Liver (tissue), 8 donors: ENCODE measurements at regions not wholly inside any gene's neighbourhood (a gene's known extent, or its start where the extent isn't known, plus 50 kb on each side); places are given as distances from the start of the nearest gene placed in this dataset.

Source experiments
- DNase-seq: peaks from one replicate; pipeline ENCODE4 v3.0.0-alpha.2; 2017; ENCODE audit warnings: low spot score
- H3K27ac ChIP-seq, 2 donors: one replicate each; pipeline ENCODE4 v1.7.0; 2013; ENCODE audit warnings: inconsistent platforms in 2 of 2, low read length in 2 of 2, control low read depth in 1 of 2, low read depth in 1 of 2, mild to moderate bottlenecking in 1 of 2
- H3K27me3 ChIP-seq, 4 donors: one replicate each; pipeline versions ENCODE4 v1.6.1 to v1.7.0; 2013; ENCODE audit warnings: low read length in 3 of 4, inconsistent platforms in 1 of 4, mild to moderate bottlenecking in 1 of 4, moderate library complexity in 1 of 4; ENCODE audit not compliant: control insufficient read depth in 4 of 4, insufficient read depth in 4 of 4
- H3K36me3 ChIP-seq, 4 donors: one replicate each; pipeline versions ENCODE4 v1.6.1 to v1.7.0; 2013; ENCODE audit warnings: low read length in 3 of 4, mild to moderate bottlenecking in 3 of 4, low read depth in 1 of 4, moderate library complexity in 1 of 4; ENCODE audit not compliant: control insufficient read depth in 4 of 4, insufficient read depth in 3 of 4
- H3K4me1 ChIP-seq, 4 donors: one replicate each; pipeline versions ENCODE4 v1.6.1 to v1.7.0; 2013; ENCODE audit warnings: low read length in 3 of 4, mild to moderate bottlenecking in 3 of 4, moderate library complexity in 1 of 4; ENCODE audit not compliant: control insufficient read depth in 4 of 4, insufficient read depth in 4 of 4
- H3K4me3 ChIP-seq, 3 donors: one replicate each; pipeline versions ENCODE4 v1.6.1 to v1.7.0; 2013; ENCODE audit warnings: low read length in 3 of 3, control low read depth in 1 of 3, low read depth in 1 of 3, mild to moderate bottlenecking in 1 of 3
- H3K9ac ChIP-seq, 2 donors: one replicate each; pipeline ENCODE4 v1.7.0; 2013; ENCODE audit warnings: low read length in 2 of 2, mild to moderate bottlenecking in 2 of 2, moderate library complexity in 2 of 2, control low read depth in 1 of 2, low read depth in 1 of 2
- H3K9me3 ChIP-seq, 4 donors: one replicate each; pipeline versions ENCODE4 v1.6.1 to v1.7.0; 2013; ENCODE audit warnings: low read length in 3 of 4; ENCODE audit not compliant: control insufficient read depth in 4 of 4
- GABPA ChIP-seq, 2 donors: IDR thresholded peaks in 1 of 2; conservative IDR thresholded peaks in 1 of 2; 2 replicates each; pipeline ENCODE4 v1.6.1; 2016; ENCODE audit warnings: antibody characterized with exemption in 2 of 2, mild to moderate bottlenecking in 1 of 2, moderate library complexity in 1 of 2
- HNF4A ChIP-seq, 2 donors: conservative IDR thresholded peaks; 2 replicates each; pipeline ENCODE4 v1.6.1; 2016; ENCODE audit warnings: antibody characterized with exemption in 2 of 2, mild to moderate bottlenecking in 2 of 2
- HNF4G ChIP-seq: IDR thresholded peaks from 2 replicates; pipeline ENCODE4 v1.6.1; 2016; ENCODE audit warnings: antibody characterized with exemption
- JUND ChIP-seq, 2 donors: IDR thresholded peaks; 2 replicates each; pipeline ENCODE4 v1.6.1; 2016; ENCODE audit warnings: antibody characterized with exemption in 2 of 2
- RAD21 ChIP-seq, 2 donors: IDR thresholded peaks; 2 replicates each; pipeline ENCODE4 v1.6.1; 2016; ENCODE audit warnings: antibody characterized with exemption in 2 of 2, mild to moderate bottlenecking in 2 of 2
- RXRA ChIP-seq, 2 donors: IDR thresholded peaks; 2 replicates each; pipeline ENCODE4 v1.6.1; 2017 to 2018; ENCODE audit warnings: antibody characterized with exemption in 2 of 2, mild to moderate bottlenecking in 1 of 2
- SP1 ChIP-seq: IDR thresholded peaks from 2 replicates; pipeline ENCODE4 v1.6.1; 2018; ENCODE audit warnings: antibody characterized with exemption, mild to moderate bottlenecking
- TAF1 ChIP-seq: conservative IDR thresholded peaks from 2 replicates; pipeline ENCODE4 v1.6.1; 2016; ENCODE audit warnings: antibody characterized with exemption, mild to moderate bottlenecking
- WGBS: extraction: QIAGEN DNeasy Blood & Tissue Kit; methylation state at CpG from one replicate; pipeline ENCODE4 v1.1.7; 2013; 5-methylcytosine and 5-hydroxymethylcytosine counted together
- TF ChIP-seq, protein P1 (sequence below): fragments of 150-350 bp; IDR thresholded peaks from 2 replicates; pipeline ENCODE4 v1.5.1; 2017; ENCODE audit warnings: improper control_type of control experiment, low read depth, low read length; ENCODE audit not compliant: missing input control
- TF ChIP-seq, protein P2 (sequence below): IDR thresholded peaks from 2 replicates; pipeline ENCODE4 v1.6.1; 2016; ENCODE audit warnings: antibody characterized with exemption
- TF ChIP-seq, protein P3 (sequence below): IDR thresholded peaks from 2 replicates; pipeline ENCODE4 v1.6.1; 2016; ENCODE audit warnings: antibody characterized with exemption
- donor health status: healthy.
- donor health status: healthy.
- donor health status: healthy.
- donor health status: healthy.
- donor health status: healthy.

DNA sequence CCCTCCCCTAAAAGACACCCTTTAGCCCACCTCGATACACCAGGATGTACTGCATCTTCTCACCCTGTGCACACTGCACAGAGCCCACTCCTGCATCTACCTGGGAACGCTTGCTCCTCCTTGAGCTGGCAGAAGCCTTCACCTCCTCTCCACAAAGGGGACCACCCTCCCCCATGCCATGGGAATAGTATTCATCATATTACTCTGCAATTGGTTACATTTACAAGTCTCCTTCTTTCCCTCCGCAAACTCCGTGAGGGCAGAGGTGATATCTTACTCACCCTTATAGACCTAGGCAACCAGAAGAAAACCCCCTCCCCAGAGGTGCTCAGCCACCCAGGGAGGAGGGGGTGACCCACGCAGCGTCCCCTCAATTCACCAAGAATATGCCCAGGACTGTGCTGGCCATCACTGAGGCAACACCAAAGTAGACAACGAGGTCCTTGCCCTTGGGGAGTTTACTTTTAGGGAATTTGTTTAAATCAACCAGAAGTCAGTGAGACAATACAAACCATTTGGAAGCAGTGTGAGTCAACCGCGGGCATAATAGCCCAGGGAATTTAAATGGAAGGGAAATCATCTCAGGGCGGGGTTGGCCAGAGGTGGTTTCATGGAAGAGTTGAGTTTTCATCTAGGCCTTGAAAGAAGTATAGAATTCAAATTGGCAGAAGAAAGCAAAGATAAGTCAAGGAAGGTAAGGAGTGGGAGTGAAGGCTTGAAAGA is 214.5 kb downstream of the BARX2 start:
- no peak overlapping the region for H3K9ac ChIP-seq
- no peak for TF ChIP-seq GABPA (IDR thresholded peaks at IDR 0.05 in 1 of 2, conservative IDR thresholded peaks at IDR 0.05 in 1 of 2)
- TF ChIP-seq RAD21 (IDR thresholded peaks at IDR 0.05): no peak
- no peak for TF ChIP-seq JUND (IDR thresholded peaks at IDR 0.05)
- no peak for TF ChIP-seq TAF1
- TF ChIP-seq, protein P1, sequence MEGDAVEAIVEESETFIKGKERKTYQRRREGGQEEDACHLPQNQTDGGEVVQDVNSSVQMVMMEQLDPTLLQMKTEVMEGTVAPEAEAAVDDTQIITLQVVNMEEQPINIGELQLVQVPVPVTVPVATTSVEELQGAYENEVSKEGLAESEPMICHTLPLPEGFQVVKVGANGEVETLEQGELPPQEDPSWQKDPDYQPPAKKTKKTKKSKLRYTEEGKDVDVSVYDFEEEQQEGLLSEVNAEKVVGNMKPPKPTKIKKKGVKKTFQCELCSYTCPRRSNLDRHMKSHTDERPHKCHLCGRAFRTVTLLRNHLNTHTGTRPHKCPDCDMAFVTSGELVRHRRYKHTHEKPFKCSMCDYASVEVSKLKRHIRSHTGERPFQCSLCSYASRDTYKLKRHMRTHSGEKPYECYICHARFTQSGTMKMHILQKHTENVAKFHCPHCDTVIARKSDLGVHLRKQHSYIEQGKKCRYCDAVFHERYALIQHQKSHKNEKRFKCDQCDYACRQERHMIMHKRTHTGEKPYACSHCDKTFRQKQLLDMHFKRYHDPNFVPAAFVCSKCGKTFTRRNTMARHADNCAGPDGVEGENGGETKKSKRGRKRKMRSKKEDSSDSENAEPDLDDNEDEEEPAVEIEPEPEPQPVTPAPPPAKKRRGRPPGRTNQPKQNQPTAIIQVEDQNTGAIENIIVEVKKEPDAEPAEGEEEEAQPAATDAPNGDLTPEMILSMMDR: no peak
- no peak for TF ChIP-seq HNF4G
- TF ChIP-seq RXRA (IDR thresholded peaks at IDR 0.05): no peak
- no peak overlapping the region for H3K4me3 ChIP-seq
- 71% methylated on average over 10 of the region's 10 CpGs for WGBS
- H3K4me1 ChIP-seq: no peaks in the 10 kb centered on the region
- H3K27ac ChIP-seq: no peak overlapping the region
- peaks cover 0 to 6% (median 0%) of the 10 kb centered on the region in 4 donors for H3K27me3 ChIP-seq
- no peaks in the 10 kb centered on the region for H3K9me3 ChIP-seq
- no peak for DNase-seq
- H3K36me3 ChIP-seq: no peaks in the 10 kb centered on the region

DNA sequence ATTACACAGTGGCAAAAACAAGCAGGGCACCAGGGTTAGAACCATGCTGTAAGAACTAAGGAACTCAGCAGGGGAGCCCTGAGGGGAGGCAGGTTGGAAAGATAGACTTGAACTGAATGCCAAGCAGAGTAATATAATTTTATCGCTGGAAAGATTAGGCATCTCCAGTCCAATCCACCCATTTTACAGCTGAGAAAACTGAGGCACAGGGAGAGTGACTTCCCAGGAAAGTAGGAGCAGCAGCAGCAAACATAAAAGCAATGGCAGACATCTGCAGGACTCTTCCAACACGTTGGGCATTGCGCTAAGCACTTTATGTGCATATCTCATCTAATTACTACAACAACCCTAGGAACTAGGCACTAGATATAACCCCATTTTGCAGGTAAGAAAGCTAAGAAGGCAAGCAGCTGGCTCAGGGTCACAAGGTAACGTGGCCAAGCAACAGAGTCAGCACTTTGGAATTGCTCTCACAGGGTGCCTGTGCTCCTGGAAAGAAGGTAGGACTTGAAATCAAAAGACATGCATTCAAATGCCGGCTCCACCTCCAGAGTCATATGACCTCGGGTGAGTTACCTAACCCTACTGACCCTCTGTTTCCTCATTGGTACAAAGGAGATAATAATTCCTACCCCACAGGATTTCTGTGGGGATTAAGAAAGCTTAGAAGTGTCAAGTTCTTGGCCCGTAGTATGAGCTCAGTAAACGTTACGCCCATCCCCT is 215.3 kb downstream of the BARX2 start:
- no peak for DNase-seq
- Histone ChIP-seq H3K9me3 (no peaks in the 10 kb centered on the region), H3K4me1 (no peaks in the 10 kb centered on the region), H3K9ac (no peak overlapping the region), H3K27ac (no peak overlapping the region), H3K36me3 (no peaks in the 10 kb centered on the region), H3K27me3 (peaks cover 0 to 6% (median 0%) of the 10 kb centered on the region in 4 donors), H3K4me3 (no peak overlapping the region)
- TF ChIP-seq SP1 (no peak), HNF4A (conservative IDR thresholded peaks at IDR 0.05) (no peak), RAD21 (IDR thresholded peaks at IDR 0.05) (no peak)
- TF ChIP-seq, protein P2, sequence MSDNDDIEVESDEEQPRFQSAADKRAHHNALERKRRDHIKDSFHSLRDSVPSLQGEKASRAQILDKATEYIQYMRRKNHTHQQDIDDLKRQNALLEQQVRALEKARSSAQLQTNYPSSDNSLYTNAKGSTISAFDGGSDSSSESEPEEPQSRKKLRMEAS: no peak
- 72% methylated on average over 9 of the region's 9 CpGs for WGBS

DNA sequence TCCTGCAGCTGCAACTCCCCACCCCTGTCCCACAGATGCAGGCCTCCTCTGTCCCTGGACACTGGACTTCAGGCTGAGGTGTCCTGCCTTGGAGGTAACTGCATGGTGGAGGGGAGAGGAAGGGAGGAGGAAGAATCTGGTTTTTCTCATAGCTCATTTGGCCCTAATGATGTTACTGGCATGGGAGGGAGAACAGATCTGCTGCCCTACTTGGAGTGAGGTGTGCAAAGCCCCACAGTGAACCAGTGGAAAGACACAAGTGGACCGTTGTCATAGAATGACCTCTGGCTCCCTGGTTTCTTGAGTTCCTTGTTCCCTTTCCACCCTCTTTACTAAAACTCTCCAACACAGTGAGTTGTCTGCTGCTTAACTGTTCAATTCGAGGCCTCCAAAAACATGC is 215.9 kb downstream of the BARX2 start:
- WGBS: 64% methylated on average over 2 of the region's 2 CpGs
- Histone ChIP-seq H3K27ac (no peak overlapping the region), H3K4me3 (no peak overlapping the region), H3K36me3 (no peaks in the 10 kb centered on the region), H3K9me3 (no peaks in the 10 kb centered on the region), H3K9ac (no peak overlapping the region), H3K27me3 (peaks cover 0 to 9% (median 0%) of the 10 kb centered on the region in 4 donors), H3K4me1 (no peaks in the 10 kb centered on the region)
- DNase-seq: no peak
- TF ChIP-seq, protein P3, sequence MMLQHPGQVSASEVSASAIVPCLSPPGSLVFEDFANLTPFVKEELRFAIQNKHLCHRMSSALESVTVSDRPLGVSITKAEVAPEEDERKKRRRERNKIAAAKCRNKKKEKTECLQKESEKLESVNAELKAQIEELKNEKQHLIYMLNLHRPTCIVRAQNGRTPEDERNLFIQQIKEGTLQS: no peak
